ENCODE measurements at regions not wholly inside any gene's neighbourhood (a gene's known extent, or its start where the extent isn't known, plus 50 kb on each side); places are given as distances from the start of the nearest gene placed in this dataset.
"Not testable (repeated sequence)": the region's sequence is repeated elsewhere in the genome, so short reads cannot be mapped to it uniquely, and the experiment has no call there.

DNA sequence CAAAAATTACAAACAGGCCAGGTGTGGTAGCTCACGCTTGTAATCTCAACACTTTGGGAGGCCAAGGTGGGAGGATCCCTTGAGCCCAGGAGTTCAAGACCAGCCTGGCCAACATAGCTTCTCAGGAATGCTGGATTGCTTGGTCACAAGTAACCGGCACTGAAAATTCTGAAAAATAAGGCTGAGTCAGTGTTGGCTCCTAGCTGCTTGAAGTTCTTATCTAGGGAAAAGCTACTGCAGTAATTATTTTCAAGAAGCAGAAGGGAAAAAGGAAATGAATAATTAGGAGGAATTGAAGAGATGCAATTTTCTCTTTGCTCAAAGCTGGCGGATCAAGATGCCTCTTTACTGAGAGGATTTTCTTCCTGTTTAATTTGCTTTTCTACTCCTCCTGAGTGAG is 75.0 kb upstream of the GTF3A start:
- ATAC-seq (ENCODE audit: low read depth) = no peak
- H3K27me3 ChIP-seq (ENCODE audit: insufficient read depth, poor library complexity, severe bottlenecking) = no peaks in the 10 kb centered on the region
- H3K4me3 ChIP-seq (ENCODE audit: severe bottlenecking) = no peak overlapping the region
- TF ChIP-seq, protein P1, sequence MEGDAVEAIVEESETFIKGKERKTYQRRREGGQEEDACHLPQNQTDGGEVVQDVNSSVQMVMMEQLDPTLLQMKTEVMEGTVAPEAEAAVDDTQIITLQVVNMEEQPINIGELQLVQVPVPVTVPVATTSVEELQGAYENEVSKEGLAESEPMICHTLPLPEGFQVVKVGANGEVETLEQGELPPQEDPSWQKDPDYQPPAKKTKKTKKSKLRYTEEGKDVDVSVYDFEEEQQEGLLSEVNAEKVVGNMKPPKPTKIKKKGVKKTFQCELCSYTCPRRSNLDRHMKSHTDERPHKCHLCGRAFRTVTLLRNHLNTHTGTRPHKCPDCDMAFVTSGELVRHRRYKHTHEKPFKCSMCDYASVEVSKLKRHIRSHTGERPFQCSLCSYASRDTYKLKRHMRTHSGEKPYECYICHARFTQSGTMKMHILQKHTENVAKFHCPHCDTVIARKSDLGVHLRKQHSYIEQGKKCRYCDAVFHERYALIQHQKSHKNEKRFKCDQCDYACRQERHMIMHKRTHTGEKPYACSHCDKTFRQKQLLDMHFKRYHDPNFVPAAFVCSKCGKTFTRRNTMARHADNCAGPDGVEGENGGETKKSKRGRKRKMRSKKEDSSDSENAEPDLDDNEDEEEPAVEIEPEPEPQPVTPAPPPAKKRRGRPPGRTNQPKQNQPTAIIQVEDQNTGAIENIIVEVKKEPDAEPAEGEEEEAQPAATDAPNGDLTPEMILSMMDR (IDR thresholded peaks at IDR 0.05; ENCODE audit: poor library complexity, severe bottlenecking) = no peak
- H3K4me1 ChIP-seq (ENCODE audit: insufficient read depth, poor library complexity, severe bottlenecking) = no peaks in the 10 kb centered on the region
- no peaks in the 10 kb centered on the region for H3K9me3 ChIP-seq (ENCODE audit: severe bottlenecking)
- DNase-seq (ENCODE audit: low spot score) = no peak
- H3K27ac ChIP-seq (ENCODE audit: poor library complexity, severe bottlenecking) = no peak overlapping the region
- H3K36me3 ChIP-seq (ENCODE audit: low read depth) = no peaks in the 10 kb centered on the region

DNA sequence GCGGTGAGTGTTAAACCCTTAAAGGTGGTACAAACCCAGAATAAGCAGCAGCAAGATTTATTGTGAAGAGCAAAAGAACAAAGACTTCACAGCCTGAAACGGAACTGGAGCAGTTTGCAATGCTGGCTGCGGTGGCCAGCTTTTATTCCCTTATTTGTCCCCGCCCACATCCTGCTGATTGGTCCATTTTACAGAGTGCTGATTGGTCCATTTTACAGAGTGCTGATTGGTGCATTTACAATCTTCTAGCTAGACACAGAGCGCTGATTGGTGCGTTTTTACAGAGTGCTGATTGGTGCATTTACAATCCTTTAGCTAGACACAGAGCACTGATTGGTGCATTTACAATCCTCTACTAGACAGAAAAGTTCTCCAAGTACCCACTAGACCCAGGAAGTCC is 73.6 kb upstream of the GTF3A start:
- H3K27me3 ChIP-seq (ENCODE audit: insufficient read depth, poor library complexity, severe bottlenecking); H3K4me3 ChIP-seq (ENCODE audit: severe bottlenecking); H3K27ac ChIP-seq (ENCODE audit: poor library complexity, severe bottlenecking); DNase-seq (ENCODE audit: low spot score); H3K9me3 ChIP-seq (ENCODE audit: severe bottlenecking); H3K4me1 ChIP-seq (ENCODE audit: insufficient read depth, poor library complexity, severe bottlenecking); H3K36me3 ChIP-seq (ENCODE audit: low read depth); ATAC-seq (ENCODE audit: low read depth): not testable (repeated sequence)

GRCh38 chr13:27352698-27353097 is 71.7 kb upstream of the GTF3A start:
- DNase-seq (ENCODE audit: low spot score) = no peak
- Histone ChIP-seq H3K4me3 (ENCODE audit: severe bottlenecking) (no peak overlapping the region), H3K27ac (ENCODE audit: poor library complexity, severe bottlenecking) (no peak overlapping the region), H3K36me3 (ENCODE audit: low read depth) (no peaks in the 10 kb centered on the region), H3K27me3 (ENCODE audit: insufficient read depth, poor library complexity, severe bottlenecking) (no peaks in the 10 kb centered on the region), H3K9me3 (ENCODE audit: severe bottlenecking) (no peaks in the 10 kb centered on the region), H3K4me1 (ENCODE audit: insufficient read depth, poor library complexity, severe bottlenecking) (no peaks in the 10 kb centered on the region)
- TF ChIP-seq, protein P1 (IDR thresholded peaks at IDR 0.05; ENCODE audit: poor library complexity, severe bottlenecking) = no peak
- ATAC-seq (ENCODE audit: low read depth) = no peak

GRCh38 chr13:27353166-27353583 is 71.2 kb upstream of the GTF3A start:
- Histone ChIP-seq H3K27ac (ENCODE audit: poor library complexity, severe bottlenecking) (no peak overlapping the region), H3K4me3 (ENCODE audit: severe bottlenecking) (no peak overlapping the region), H3K36me3 (ENCODE audit: low read depth) (no peaks in the 10 kb centered on the region), H3K27me3 (ENCODE audit: insufficient read depth, poor library complexity, severe bottlenecking) (no peaks in the 10 kb centered on the region), H3K4me1 (ENCODE audit: insufficient read depth, poor library complexity, severe bottlenecking) (no peaks in the 10 kb centered on the region), H3K9me3 (ENCODE audit: severe bottlenecking) (no peaks in the 10 kb centered on the region)
- TF ChIP-seq, protein P1 (IDR thresholded peaks at IDR 0.05; ENCODE audit: poor library complexity, severe bottlenecking) = no peak
- DNase-seq (ENCODE audit: low spot score) (no peak), ATAC-seq (ENCODE audit: low read depth) (peak; percentile 41; the same call in 1 of the 3 replicates)

DNA sequence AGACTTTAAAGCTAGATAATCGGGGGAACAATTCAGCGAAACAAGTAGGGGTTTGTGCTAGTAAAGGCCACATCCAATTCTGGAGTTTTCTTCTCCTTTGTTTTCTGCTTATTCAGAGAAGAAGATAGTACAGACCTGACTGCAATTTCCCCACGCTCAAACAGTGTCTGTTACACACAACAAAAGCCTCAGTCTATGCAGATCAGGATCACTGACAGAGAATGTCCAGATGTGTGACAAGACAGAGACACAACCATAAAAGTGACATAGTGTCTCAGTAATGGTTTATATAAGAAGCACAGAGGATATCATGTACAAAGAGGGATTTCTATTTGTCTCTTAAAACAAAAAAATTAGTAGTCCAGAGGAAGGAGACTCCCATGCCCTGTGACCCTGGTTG is 70.7 kb upstream of the GTF3A start:
- H3K4me3 ChIP-seq (ENCODE audit: severe bottlenecking) = no peak overlapping the region
- H3K36me3 ChIP-seq (ENCODE audit: low read depth) = no peaks in the 10 kb centered on the region
- DNase-seq (ENCODE audit: low spot score) (no peak), ATAC-seq (ENCODE audit: low read depth) (no peak)
- no peaks in the 10 kb centered on the region for H3K27me3 ChIP-seq (ENCODE audit: insufficient read depth, poor library complexity, severe bottlenecking)
- no peaks in the 10 kb centered on the region for H3K4me1 ChIP-seq (ENCODE audit: insufficient read depth, poor library complexity, severe bottlenecking)
- TF ChIP-seq, protein P1 (IDR thresholded peaks at IDR 0.05; ENCODE audit: poor library complexity, severe bottlenecking) = no peak
- H3K9me3 ChIP-seq (ENCODE audit: severe bottlenecking) = no peaks in the 10 kb centered on the region
- no peak overlapping the region for H3K27ac ChIP-seq (ENCODE audit: poor library complexity, severe bottlenecking)

Data from RWPE2 (cell line).